GM19025 (cell line): ENCODE measurements at regions not wholly inside any gene's neighbourhood (a gene's known extent, or its start where the extent isn't known, plus 50 kb on each side); places are given as distances from the start of the nearest gene placed in this dataset.
"Not testable (repeated sequence)": the region's sequence is repeated elsewhere in the genome, so short reads cannot be mapped to it uniquely, and the experiment has no call there.

Experiments used
- ATAC-seq: cut with Tn5 transposase; IDR thresholded peaks from one replicate; pipeline ENCODE4 v1.9.1; 2021; ENCODE audit warnings: mild to moderate bottlenecking, low read depth, moderate library complexity; ENCODE audit not compliant: unreplicated experiment

GRCh38 chr7:85292908-85293576 is 106.2 kb upstream of the SEMA3D start:
- peak; percentile 40 for ATAC-seq

- ATAC-seq: no peak
Measured at GRCh38 chr7:85290269-85290668, 103.4 kb upstream of the SEMA3D start.

GRCh38 chr7:85289279-85289678 is 102.4 kb upstream of the SEMA3D start:
- ATAC-seq: no peak

GRCh38 chr7:85287106-85287825 is 100.4 kb upstream of the SEMA3D start:
- no peak for ATAC-seq

- ATAC-seq: no peak
Measured at GRCh38 chr7:85286446-85286845, 99.6 kb upstream of the SEMA3D start.

- ATAC-seq: no peak
Measured at GRCh38 chr7:85285527-85285926, 98.7 kb upstream of the SEMA3D start.

- no peak for ATAC-seq
Measured at GRCh38 chr7:85275204-85275603, 88.3 kb upstream of the SEMA3D start.

GRCh38 chr7:85274454-85274853 is 87.6 kb upstream of the SEMA3D start:
- ATAC-seq: no peak

- no peak for ATAC-seq
Measured at GRCh38 chr7:85262891-85263290, 76.0 kb upstream of the SEMA3D start.

GRCh38 chr7:85261336-85261735 is 74.5 kb upstream of the SEMA3D start:
- no peak for ATAC-seq

- ATAC-seq: not testable (repeated sequence)
Measured at GRCh38 chr7:85249787-85250186, 62.9 kb upstream of the SEMA3D start.

GRCh38 chr7:85239109-85239508 is 52.3 kb upstream of the SEMA3D start:
- ATAC-seq: no peak

GRCh38 chr7:85237721-85238120 is 50.9 kb upstream of the SEMA3D start:
- no peak for ATAC-seq
